Astrocyte (in vitro differentiated cells and primary cell): ENCODE measurements at regions not wholly inside any gene's neighbourhood (a gene's known extent, or its start where the extent isn't known, plus 50 kb on each side); places are given as distances from the start of the nearest gene placed in this dataset.
"Not testable (repeated sequence)": the region's sequence is repeated elsewhere in the genome, so short reads cannot be mapped to it uniquely, and the experiment has no call there.

ENCODE experiments used
- DNase-seq: peaks from one replicate; pipeline ENCODE4 v3.0.0-alpha.2; 2010; ENCODE audit warnings: low read depth
- FAIRE-seq: peaks from 2 replicates; lab custom pipeline; 2011; peaks lifted over from hg19 to GRCh38; lab: Jason Lieb, UNC
- H2AFZ ChIP-seq: 2 replicates; pipeline ENCODE4 v1.6.0; 2012; ENCODE audit warnings: low read depth, low read length, inconsistent platforms
- H3K27ac ChIP-seq: 2 replicates; pipeline ENCODE4 v1.5.1; 2011; ENCODE audit warnings: low read depth, low read length, inconsistent platforms
- H3K27me3 ChIP-seq: 2 replicates; pipeline ENCODE4 v1.6.0; 2011; ENCODE audit warnings: low read length, inconsistent platforms; ENCODE audit not compliant: insufficient read depth
- H3K36me3 ChIP-seq: 2 replicates; pipeline ENCODE4 v1.5.1; 2011; ENCODE audit warnings: low read length, inconsistent platforms; ENCODE audit not compliant: insufficient read depth
- H3K4me1 ChIP-seq: 2 replicates; pipeline ENCODE4 v1.5.1; 2011; ENCODE audit warnings: low read length, inconsistent platforms; ENCODE audit not compliant: insufficient read depth
- H3K4me2 ChIP-seq: 2 replicates; pipeline ENCODE4 v1.6.0; 2012; ENCODE audit warnings: low read length, inconsistent platforms
- H3K4me3 ChIP-seq: 2 replicates; pipeline ENCODE4 v1.5.1; 2011; ENCODE audit warnings: low read depth, mild to moderate bottlenecking, low read length, inconsistent platforms; ENCODE audit not compliant: insufficient read depth
- H3K79me2 ChIP-seq: 2 replicates; pipeline ENCODE4 v1.6.0; 2012; ENCODE audit warnings: mild to moderate bottlenecking, low read length, inconsistent platforms; ENCODE audit not compliant: insufficient read depth
- H3K9ac ChIP-seq: 2 replicates; pipeline ENCODE4 v1.6.0; 2012; ENCODE audit warnings: mild to moderate bottlenecking, low read length, inconsistent platforms
- H3K9me3 ChIP-seq: 2 replicates; pipeline ENCODE4 v1.5.1; 2012; ENCODE audit warnings: low read depth, mild to moderate bottlenecking, low read length, inconsistent platforms; ENCODE audit not compliant: insufficient read depth
- H4K20me1 ChIP-seq: 2 replicates; pipeline ENCODE4 v1.6.0; 2012; ENCODE audit warnings: low read length, inconsistent platforms; ENCODE audit not compliant: insufficient read depth
- H3K27ac Mint-ChIP-seq: one replicate; pipeline ENCODE4 v1.8.0; 2021; ENCODE audit warnings: mild to moderate bottlenecking, mixed read lengths; ENCODE audit not compliant: unreplicated experiment
- H3K27me3 Mint-ChIP-seq: one replicate; pipeline ENCODE4 v1.8.0; 2021; ENCODE audit warnings: low read depth, mixed read lengths; ENCODE audit not compliant: unreplicated experiment
- H3K36me3 Mint-ChIP-seq: one replicate; pipeline ENCODE4 v1.8.0; 2021; ENCODE audit warnings: low read depth, mixed read lengths; ENCODE audit not compliant: unreplicated experiment
- H3K4me1 Mint-ChIP-seq: one replicate; pipeline ENCODE4 v1.8.0; 2021; ENCODE audit warnings: low read depth, mixed read lengths; ENCODE audit not compliant: unreplicated experiment
- H3K4me3 Mint-ChIP-seq: one replicate; pipeline ENCODE4 v1.8.0; 2021; ENCODE audit warnings: mild to moderate bottlenecking, moderate library complexity, mixed read lengths; ENCODE audit not compliant: unreplicated experiment
- H3K9me3 Mint-ChIP-seq: one replicate; pipeline ENCODE4 v1.8.0; 2021; ENCODE audit warnings: mild to moderate bottlenecking, mixed read lengths; ENCODE audit not compliant: unreplicated experiment
- EZH2 ChIP-seq: IDR thresholded peaks from 2 replicates; pipeline ENCODE4 v1.6.1; 2012; ENCODE audit warnings: mild to moderate bottlenecking, low read length, inconsistent platforms; ENCODE audit not compliant: insufficient read depth
- TF ChIP-seq, protein P1 (sequence below): IDR thresholded peaks from 2 replicates; pipeline ENCODE4 v1.5.1; 2011; ENCODE audit warnings: low read depth, mild to moderate bottlenecking, inconsistent platforms, low read length, moderate library complexity; ENCODE audit not compliant: insufficient read depth

- H3K9me3 ChIP-seq: no peaks in the 10 kb centered on the region
- no peak overlapping the region for H3K4me2 ChIP-seq
- Mint-ChIP-seq H3K27ac (no peak overlapping the region), H3K36me3 (peaks cover 1% of the 10 kb centered on the region), H3K4me1 (no peaks in the 10 kb centered on the region), H3K4me3 (no peak overlapping the region), H3K9me3 (peaks cover 8% of the 10 kb centered on the region), H3K27me3 (peaks cover 13% of the 10 kb centered on the region)
- H2AFZ ChIP-seq: no peak overlapping the region
- no peaks in the 10 kb centered on the region for H3K79me2 ChIP-seq
- no peak overlapping the region for H3K27ac ChIP-seq
- H3K4me3 ChIP-seq: no peak overlapping the region
- DNase-seq (no peak), FAIRE-seq (no peak)
- no peaks in the 10 kb centered on the region for H3K27me3 ChIP-seq
- TF ChIP-seq, protein P1, sequence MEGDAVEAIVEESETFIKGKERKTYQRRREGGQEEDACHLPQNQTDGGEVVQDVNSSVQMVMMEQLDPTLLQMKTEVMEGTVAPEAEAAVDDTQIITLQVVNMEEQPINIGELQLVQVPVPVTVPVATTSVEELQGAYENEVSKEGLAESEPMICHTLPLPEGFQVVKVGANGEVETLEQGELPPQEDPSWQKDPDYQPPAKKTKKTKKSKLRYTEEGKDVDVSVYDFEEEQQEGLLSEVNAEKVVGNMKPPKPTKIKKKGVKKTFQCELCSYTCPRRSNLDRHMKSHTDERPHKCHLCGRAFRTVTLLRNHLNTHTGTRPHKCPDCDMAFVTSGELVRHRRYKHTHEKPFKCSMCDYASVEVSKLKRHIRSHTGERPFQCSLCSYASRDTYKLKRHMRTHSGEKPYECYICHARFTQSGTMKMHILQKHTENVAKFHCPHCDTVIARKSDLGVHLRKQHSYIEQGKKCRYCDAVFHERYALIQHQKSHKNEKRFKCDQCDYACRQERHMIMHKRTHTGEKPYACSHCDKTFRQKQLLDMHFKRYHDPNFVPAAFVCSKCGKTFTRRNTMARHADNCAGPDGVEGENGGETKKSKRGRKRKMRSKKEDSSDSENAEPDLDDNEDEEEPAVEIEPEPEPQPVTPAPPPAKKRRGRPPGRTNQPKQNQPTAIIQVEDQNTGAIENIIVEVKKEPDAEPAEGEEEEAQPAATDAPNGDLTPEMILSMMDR: no peak
- no peak for TF ChIP-seq EZH2
- H3K36me3 ChIP-seq: no peaks in the 10 kb centered on the region
- H3K4me1 ChIP-seq: no peaks in the 10 kb centered on the region
- H3K9ac ChIP-seq: no peak overlapping the region
- H4K20me1 ChIP-seq: no peaks in the 10 kb centered on the region
Observed at GRCh38 chr20:47897461-47897860, 112.2 kb upstream of the SULF2 start.

GRCh38 chr20:47892681-47893080, 107.4 kb upstream of the SULF2 start:
- not testable (repeated sequence) for H3K79me2 ChIP-seq, H3K9ac ChIP-seq, H3K27ac Mint-ChIP-seq, H3K4me3 Mint-ChIP-seq, H3K27me3 ChIP-seq, H3K27ac ChIP-seq, H3K4me3 ChIP-seq, H3K9me3 ChIP-seq, H3K4me2 ChIP-seq, H4K20me1 ChIP-seq, H2AFZ ChIP-seq, H3K36me3 Mint-ChIP-seq, H3K4me1 ChIP-seq, H3K4me1 Mint-ChIP-seq, H3K36me3 ChIP-seq, H3K9me3 Mint-ChIP-seq, DNase-seq, FAIRE-seq
- peaks cover 29% of the 10 kb centered on the region for H3K27me3 Mint-ChIP-seq

- H3K27ac Mint-ChIP-seq, H3K4me3 Mint-ChIP-seq, FAIRE-seq, DNase-seq, H4K20me1 ChIP-seq, H3K4me1 ChIP-seq, H3K27ac ChIP-seq, H2AFZ ChIP-seq, H3K4me1 Mint-ChIP-seq, H3K36me3 Mint-ChIP-seq, H3K36me3 ChIP-seq, H3K79me2 ChIP-seq, H3K9me3 Mint-ChIP-seq, H3K4me2 ChIP-seq, H3K9ac ChIP-seq, H3K27me3 ChIP-seq, H3K9me3 ChIP-seq, H3K4me3 ChIP-seq: not testable (repeated sequence)
- H3K27me3 Mint-ChIP-seq: peaks cover 35% of the 10 kb centered on the region
Observed at GRCh38 chr20:47890708-47891107, 105.4 kb upstream of the SULF2 start.

DNA sequence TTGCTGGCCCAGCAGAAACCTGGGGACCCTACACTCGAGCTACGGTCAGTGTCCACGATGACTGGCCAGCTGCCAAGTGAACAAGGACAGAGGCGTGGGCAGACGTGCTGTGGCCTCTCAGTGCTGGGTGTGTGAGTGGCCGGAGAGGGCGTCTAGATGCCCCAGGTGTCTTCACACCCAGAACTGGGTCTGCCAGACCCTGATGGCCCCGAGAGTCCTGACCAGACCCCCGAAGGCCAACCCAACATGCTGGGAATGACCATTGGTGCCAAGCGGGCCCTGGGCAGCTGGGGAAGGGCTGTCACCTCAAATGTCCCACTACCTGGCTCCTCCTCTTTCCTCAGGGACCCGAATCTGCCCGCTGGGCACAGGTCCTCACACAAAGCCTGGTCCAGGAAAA, 104.5 kb upstream of the SULF2 start:
- H3K36me3 Mint-ChIP-seq, DNase-seq, H3K36me3 ChIP-seq, H3K4me1 ChIP-seq, H3K4me2 ChIP-seq, H3K27me3 ChIP-seq, H3K4me1 Mint-ChIP-seq, H3K27ac Mint-ChIP-seq, H3K27ac ChIP-seq, H3K4me3 ChIP-seq, H3K9me3 Mint-ChIP-seq, H3K79me2 ChIP-seq, H2AFZ ChIP-seq, H3K4me3 Mint-ChIP-seq, H4K20me1 ChIP-seq, H3K9me3 ChIP-seq, FAIRE-seq, H3K9ac ChIP-seq: not testable (repeated sequence)
- peaks cover 43% of the 10 kb centered on the region for H3K27me3 Mint-ChIP-seq
